ENCODE measurements at regions not wholly inside any gene's neighbourhood (a gene's known extent, or its start where the extent isn't known, plus 50 kb on each side); places are given as distances from the start of the nearest gene placed in this dataset.
"Not testable (repeated sequence)": the region's sequence is repeated elsewhere in the genome, so short reads cannot be mapped to it uniquely, and the experiment has no call there.

DNA sequence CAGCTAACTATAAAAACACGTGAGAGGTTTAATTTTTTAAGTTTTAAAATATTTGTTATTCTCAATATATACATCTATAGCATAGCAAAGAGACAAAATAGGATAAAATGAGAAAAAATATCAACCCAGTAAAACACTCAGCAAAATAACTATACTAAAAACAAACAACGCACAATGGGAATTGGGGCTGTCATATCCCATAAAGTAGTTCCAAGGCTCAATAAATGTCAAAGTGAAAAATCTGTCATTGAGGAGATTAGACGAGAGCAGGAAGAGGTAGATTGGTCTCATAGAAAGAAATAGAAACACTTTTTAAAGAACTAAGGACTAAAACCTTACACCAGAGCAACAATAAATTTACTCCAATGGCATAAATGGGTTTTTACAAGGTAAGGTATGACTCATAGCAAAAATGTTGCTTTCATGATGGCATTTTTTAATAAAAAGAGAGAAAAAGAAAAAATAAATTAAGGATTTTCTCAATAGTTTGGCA, 153.7 kb downstream of the EVA1A start:
- Histone ChIP-seq H3K27ac (no peak overlapping the region), H3K4me3 (no peak overlapping the region), H3K36me3 (ENCODE audit: low read depth, missing control alignments) (no peaks in the 10 kb centered on the region), H3K27me3 (no peaks in the 10 kb centered on the region), H3K9me3 (no peaks in the 10 kb centered on the region), H3K4me1 (no peaks in the 10 kb centered on the region)
- WGBS, 2 donors = 79 to 81% methylated on average over 3 of the region's 3 CpGs
- DNase-seq = no peak
- no peak for TF ChIP-seq POLR2A (IDR thresholded peaks at IDR 0.05)
- TF ChIP-seq, protein P1, sequence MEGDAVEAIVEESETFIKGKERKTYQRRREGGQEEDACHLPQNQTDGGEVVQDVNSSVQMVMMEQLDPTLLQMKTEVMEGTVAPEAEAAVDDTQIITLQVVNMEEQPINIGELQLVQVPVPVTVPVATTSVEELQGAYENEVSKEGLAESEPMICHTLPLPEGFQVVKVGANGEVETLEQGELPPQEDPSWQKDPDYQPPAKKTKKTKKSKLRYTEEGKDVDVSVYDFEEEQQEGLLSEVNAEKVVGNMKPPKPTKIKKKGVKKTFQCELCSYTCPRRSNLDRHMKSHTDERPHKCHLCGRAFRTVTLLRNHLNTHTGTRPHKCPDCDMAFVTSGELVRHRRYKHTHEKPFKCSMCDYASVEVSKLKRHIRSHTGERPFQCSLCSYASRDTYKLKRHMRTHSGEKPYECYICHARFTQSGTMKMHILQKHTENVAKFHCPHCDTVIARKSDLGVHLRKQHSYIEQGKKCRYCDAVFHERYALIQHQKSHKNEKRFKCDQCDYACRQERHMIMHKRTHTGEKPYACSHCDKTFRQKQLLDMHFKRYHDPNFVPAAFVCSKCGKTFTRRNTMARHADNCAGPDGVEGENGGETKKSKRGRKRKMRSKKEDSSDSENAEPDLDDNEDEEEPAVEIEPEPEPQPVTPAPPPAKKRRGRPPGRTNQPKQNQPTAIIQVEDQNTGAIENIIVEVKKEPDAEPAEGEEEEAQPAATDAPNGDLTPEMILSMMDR (IDR thresholded peaks at IDR 0.05) = no peak
- intact Hi-C loops (cut with DNase I; ENCODE audit: low total_unique reads) = no loop called here

DNA sequence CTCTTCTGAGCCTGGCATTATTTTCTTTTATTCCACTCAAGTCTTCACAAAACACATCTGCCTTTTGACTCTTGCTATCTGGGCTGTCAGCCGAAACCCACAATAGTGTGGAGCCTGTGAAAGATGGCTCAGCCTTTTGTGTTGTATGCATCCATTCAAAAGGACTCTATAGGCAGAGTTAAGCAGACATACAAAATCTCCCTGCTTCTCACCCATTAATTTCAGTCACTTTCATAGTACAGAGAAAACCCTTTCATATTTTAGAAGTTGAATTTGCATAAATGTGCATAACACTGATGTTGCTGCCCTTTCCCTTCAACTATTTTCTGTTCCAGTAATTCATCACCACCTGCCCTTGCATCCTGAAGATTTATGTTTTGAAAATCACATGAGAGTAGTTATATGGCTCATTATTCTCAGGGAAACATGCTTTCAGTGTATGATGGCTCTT, 154.6 kb downstream of the EVA1A start:
- intact Hi-C loops (cut with DNase I; ENCODE audit: low total_unique reads) = no loop called here
- Histone ChIP-seq H3K9me3 (no peaks in the 10 kb centered on the region), H3K27ac (no peak overlapping the region), H3K4me3 (no peak overlapping the region), H3K36me3 (ENCODE audit: low read depth, missing control alignments) (no peaks in the 10 kb centered on the region), H3K27me3 (no peaks in the 10 kb centered on the region), H3K4me1 (no peaks in the 10 kb centered on the region)
- DNase-seq = no peak
- TF ChIP-seq, protein P1 (IDR thresholded peaks at IDR 0.05) = no peak
- TF ChIP-seq POLR2A (IDR thresholded peaks at IDR 0.05) = no peak
- WGBS, 2 donors = 89 to 90% methylated on average over 1 of the region's 1 CpG

DNA sequence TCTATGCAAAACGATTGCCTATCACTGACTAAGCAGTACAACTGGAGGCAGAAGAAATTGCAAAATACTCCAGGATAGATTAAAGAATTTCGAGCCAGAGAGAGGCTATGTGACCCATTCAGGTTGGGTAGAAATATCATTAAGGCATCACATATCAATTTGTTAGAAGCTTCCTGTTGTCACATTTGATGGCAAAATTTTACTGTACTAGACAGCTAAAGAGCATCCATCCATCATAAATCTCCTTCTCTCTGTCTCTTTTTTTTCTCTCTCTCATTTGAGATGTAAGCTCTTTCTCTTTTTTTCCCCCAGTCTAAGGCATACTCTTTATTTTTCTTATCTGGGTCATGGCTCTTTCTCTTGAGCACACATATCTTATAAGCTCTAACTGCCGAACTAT, 155.7 kb downstream of the EVA1A start:
- no peak for DNase-seq
- Histone ChIP-seq H3K9me3 (no peaks in the 10 kb centered on the region), H3K36me3 (ENCODE audit: low read depth, missing control alignments) (no peaks in the 10 kb centered on the region), H3K4me1 (no peaks in the 10 kb centered on the region), H3K27ac (no peak overlapping the region), H3K4me3 (no peak overlapping the region), H3K27me3 (no peaks in the 10 kb centered on the region)
- TF ChIP-seq, protein P1 (IDR thresholded peaks at IDR 0.05) = no peak
- no peak for TF ChIP-seq POLR2A (IDR thresholded peaks at IDR 0.05)
- intact Hi-C loops (cut with DNase I; ENCODE audit: low total_unique reads) = loop anchor here (5.0 kb wide), 1 partner anchor 493 kb away; no protein-coding TSS in a partner anchor
- WGBS, 2 donors = 47 to 56% methylated on average over 3 of the region's 3 CpGs

DNA sequence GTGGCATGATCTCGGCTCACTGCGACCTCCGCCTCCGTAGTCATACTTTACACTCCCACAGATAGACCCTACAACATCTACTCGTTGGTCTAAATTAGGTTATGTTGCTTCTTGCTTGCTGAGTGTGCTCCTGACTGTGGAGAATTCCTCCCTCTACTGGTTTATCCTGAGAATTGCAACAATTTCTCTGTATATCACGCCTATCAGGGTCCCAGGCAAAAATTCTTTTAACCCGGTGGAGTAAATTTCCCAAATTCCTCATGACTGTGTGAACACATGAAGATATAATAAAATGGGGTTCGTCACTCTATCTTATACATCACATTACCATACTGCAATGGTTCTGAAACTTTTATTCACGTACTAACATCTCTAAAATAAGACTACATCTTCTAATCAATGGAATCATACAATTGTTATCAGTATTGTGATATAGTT, 156.7 kb downstream of the EVA1A start:
- Histone ChIP-seq H3K27ac (no peak overlapping the region), H3K36me3 (ENCODE audit: low read depth, missing control alignments) (no peaks in the 10 kb centered on the region), H3K4me1 (no peaks in the 10 kb centered on the region), H3K4me3 (no peak overlapping the region), H3K9me3 (no peaks in the 10 kb centered on the region), H3K27me3 (no peaks in the 10 kb centered on the region)
- intact Hi-C loops (cut with DNase I; ENCODE audit: low total_unique reads) = loop anchor here (5.0 kb wide), 1 partner anchor 492 kb away; no protein-coding TSS in a partner anchor
- TF ChIP-seq POLR2A (IDR thresholded peaks at IDR 0.05) = no peak
- TF ChIP-seq, protein P1 (IDR thresholded peaks at IDR 0.05) = peak; percentile 29 to 68 (median 66)
- no peak for DNase-seq
- 32 to 37% methylated on average over 9 of the region's 9 CpGs for WGBS, 2 donors

DNA sequence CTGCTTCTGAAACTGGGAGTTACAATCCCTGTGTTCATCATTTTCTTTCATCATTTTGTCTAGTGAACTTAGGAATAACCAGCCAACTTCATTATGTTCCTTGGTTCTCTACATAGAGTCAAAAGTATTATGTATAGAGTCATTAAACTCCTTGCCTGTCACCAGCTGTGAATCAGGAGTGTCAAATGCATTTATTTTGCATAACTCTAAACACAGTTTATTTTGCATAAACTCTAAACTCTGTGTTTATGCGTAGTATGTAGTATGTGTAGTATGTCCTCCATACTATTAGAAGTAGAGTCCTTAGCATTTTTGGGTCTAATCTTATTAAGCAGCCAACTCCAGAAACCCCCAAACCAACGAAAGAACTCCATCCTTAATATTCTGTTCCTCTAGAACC, 164.4 kb downstream of the EVA1A start:
- TF ChIP-seq POLR2A (IDR thresholded peaks at IDR 0.05) = no peak
- TF ChIP-seq, protein P1 (IDR thresholded peaks at IDR 0.05) = no peak
- Histone ChIP-seq H3K27me3 (no peaks in the 10 kb centered on the region), H3K9me3 (no peaks in the 10 kb centered on the region), H3K27ac (no peak overlapping the region), H3K4me1 (no peaks in the 10 kb centered on the region), H3K4me3 (no peak overlapping the region), H3K36me3 (ENCODE audit: low read depth, missing control alignments) (no peaks in the 10 kb centered on the region)
- DNase-seq = no peak
- intact Hi-C loops (cut with DNase I; ENCODE audit: low total_unique reads) = no loop called here
- WGBS, 2 donors = 90 to 94% methylated on average over 2 of the region's 2 CpGs

DNA sequence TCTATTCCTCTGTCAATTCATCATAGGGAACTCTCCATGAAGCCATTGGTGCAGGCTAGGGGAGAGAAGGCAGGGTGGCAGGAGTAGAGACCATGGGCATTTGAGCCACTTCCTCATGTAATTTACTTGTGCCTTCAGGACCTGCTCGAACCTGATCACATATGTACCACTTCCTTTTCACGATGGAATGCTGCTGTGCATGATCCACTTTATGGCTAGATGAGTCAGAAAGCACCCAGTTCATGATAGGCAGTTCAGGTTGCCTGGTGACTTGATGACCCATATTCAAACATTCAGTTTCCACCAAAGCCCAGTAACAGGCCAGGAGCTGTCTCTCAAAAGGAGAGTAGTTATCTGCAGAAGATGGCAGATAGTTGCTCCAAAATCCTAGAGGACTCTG, 166.0 kb downstream of the EVA1A start:
- 90 to 100% methylated on average over 2 of the region's 2 CpGs for WGBS, 2 donors
- DNase-seq; H3K4me1 ChIP-seq; H3K36me3 ChIP-seq (ENCODE audit: low read depth, missing control alignments); H3K27ac ChIP-seq; intact Hi-C loops (cut with DNase I; ENCODE audit: low total_unique reads); H3K4me3 ChIP-seq; H3K9me3 ChIP-seq; H3K27me3 ChIP-seq: not testable (repeated sequence)

Measured in testis (tissue), 2 donors.